HG03095 (cell line): ENCODE measurements at regions not wholly inside any gene's neighbourhood (a gene's known extent, or its start where the extent isn't known, plus 50 kb on each side); places are given as distances from the start of the nearest gene placed in this dataset.
A peak's percentile ranks its signal among the peaks of the same experiment; 100 is the strongest.
"Not testable (repeated sequence)": the region's sequence is repeated elsewhere in the genome, so short reads cannot be mapped to it uniquely, and the experiment has no call there.

Experiments
- ATAC-seq: cut with Tn5 transposase; IDR thresholded peaks from one replicate; pipeline ENCODE4 v1.9.1; 2021; ENCODE audit warnings: moderate library complexity; ENCODE audit not compliant: unreplicated experiment

GRCh38 chr5:1654786-1655495, 131.2 kb upstream of the LPCAT1 start:
- ATAC-seq, result no peak

GRCh38 chr5:1653698-1654651, 130.2 kb upstream of the LPCAT1 start:
- ATAC-seq, result peak; percentile 75

- peak; percentile 47 for ATAC-seq
Measured at GRCh38 chr5:1652873-1653697, 129.3 kb upstream of the LPCAT1 start.

GRCh38 chr5:1651971-1652872, 128.5 kb upstream of the LPCAT1 start:
- no peak for ATAC-seq

GRCh38 chr5:1651250-1651649, 127.5 kb upstream of the LPCAT1 start:
- no peak for ATAC-seq

- ATAC-seq, result no peak
Measured at GRCh38 chr5:1649554-1649953, 125.8 kb upstream of the LPCAT1 start.

- no peak for ATAC-seq
Measured at GRCh38 chr5:1648806-1649205, 125.0 kb upstream of the LPCAT1 start.

GRCh38 chr5:1647580-1647979, 123.8 kb upstream of the LPCAT1 start:
- ATAC-seq, result no peak

GRCh38 chr5:1644810-1645571, 121.2 kb upstream of the LPCAT1 start:
- peak; percentile 74 for ATAC-seq

- not testable (repeated sequence) for ATAC-seq
Measured at GRCh38 chr5:1644393-1644809, 120.6 kb upstream of the LPCAT1 start.

GRCh38 chr5:1643651-1644392, 120.1 kb upstream of the LPCAT1 start:
- no peak for ATAC-seq

- ATAC-seq, result no peak
Measured at GRCh38 chr5:1642621-1643061, 118.9 kb upstream of the LPCAT1 start.

- ATAC-seq, result no peak
Measured at GRCh38 chr5:1642221-1642620, 118.5 kb upstream of the LPCAT1 start.

- ATAC-seq, result peak; percentile 79
Measured at GRCh38 chr5:1641560-1642166, 117.9 kb upstream of the LPCAT1 start.

GRCh38 chr5:1641041-1641440, 117.3 kb upstream of the LPCAT1 start:
- no peak for ATAC-seq

- no peak for ATAC-seq
Measured at GRCh38 chr5:1640421-1640881, 116.7 kb upstream of the LPCAT1 start.

- ATAC-seq, result no peak
Measured at GRCh38 chr5:1639757-1640156, 116.0 kb upstream of the LPCAT1 start.
